ENCODE measurements at regions not wholly inside any gene's neighbourhood (a gene's known extent, or its start where the extent isn't known, plus 50 kb on each side); places are given as distances from the start of the nearest gene placed in this dataset.
"Not testable (repeated sequence)": the region's sequence is repeated elsewhere in the genome, so short reads cannot be mapped to it uniquely, and the experiment has no call there.

GRCh38 chr21:30027986-30028385, 88.2 kb upstream of the GRIK1 start:
- ChIA-PET POLR2A (no interaction called here), CTCF (no interaction called here)
- no peak for DNase-seq
- H3K36me3 Mint-ChIP-seq (ENCODE audit: low read depth) = no peaks in the 10 kb centered on the region
- H3K9me3 Mint-ChIP-seq = no peaks in the 10 kb centered on the region
- H3K4me1 Mint-ChIP-seq = no peaks in the 10 kb centered on the region
- H3K27ac Mint-ChIP-seq = no peak overlapping the region
- intact Hi-C loops (cut with micrococcal nuclease) = no loop called here
- TF ChIP-seq CTCF (IDR thresholded peaks at IDR 0.05) = no peak
- H3K27me3 Mint-ChIP-seq = no peaks in the 10 kb centered on the region
- no peak overlapping the region for H3K4me3 Mint-ChIP-seq
- ATAC-seq (ENCODE audit: low read depth) = no peak

- H3K27me3 Mint-ChIP-seq; H3K4me1 Mint-ChIP-seq; H3K9me3 Mint-ChIP-seq; intact Hi-C loops (cut with micrococcal nuclease); CTCF ChIA-PET; ATAC-seq (ENCODE audit: low read depth); DNase-seq; POLR2A ChIA-PET; H3K36me3 Mint-ChIP-seq (ENCODE audit: low read depth); H3K4me3 Mint-ChIP-seq; H3K27ac Mint-ChIP-seq: not testable (repeated sequence)
Observed at GRCh38 chr21:30023056-30023455, 83.3 kb upstream of the GRIK1 start.

- Mint-ChIP-seq H3K9me3 (peaks cover 13% of the 10 kb centered on the region), H3K27me3 (no peaks in the 10 kb centered on the region)
- CTCF ChIA-PET = no interaction called here
Observed at GRCh38 chr21:30014886-30015285, 75.1 kb upstream of the GRIK1 start.

GRCh38 chr21:29991624-29992023, 51.8 kb upstream of the GRIK1 start:
- Mint-ChIP-seq H3K27me3 (no peaks in the 10 kb centered on the region), H3K4me3 (no peak overlapping the region), H3K36me3 (ENCODE audit: low read depth) (no peaks in the 10 kb centered on the region), H3K4me1 (no peaks in the 10 kb centered on the region), H3K9me3 (peaks cover 12% of the 10 kb centered on the region), H3K27ac (no peak overlapping the region)
- CTCF ChIA-PET = no interaction called here
- TF ChIP-seq CTCF (IDR thresholded peaks at IDR 0.05) = no peak
- no peak for ATAC-seq (ENCODE audit: low read depth)
- intact Hi-C loops (cut with micrococcal nuclease) = no loop called here
- no peak for DNase-seq
- POLR2A ChIA-PET = no interaction called here

More at GRCh38 chr21:30014886-30015285, 75.1 kb upstream of the GRIK1 start:
- H3K27ac Mint-ChIP-seq = no peak overlapping the region
- no peak for TF ChIP-seq CTCF (IDR thresholded peaks at IDR 0.05)
- no peaks in the 10 kb centered on the region for H3K4me1 Mint-ChIP-seq
- POLR2A ChIA-PET = no interaction called here
- H3K36me3 Mint-ChIP-seq (ENCODE audit: low read depth) = no peaks in the 10 kb centered on the region
- no peak overlapping the region for H3K4me3 Mint-ChIP-seq
- intact Hi-C loops (cut with micrococcal nuclease) = no loop called here
- ATAC-seq (ENCODE audit: low read depth) (no peak), DNase-seq (no peak)

GRCh38 chr21:29989634-29990234, 49.9 kb upstream of the GRIK1 start:
- DNase-seq = no peak
- Mint-ChIP-seq H3K27me3 (no peaks in the 10 kb centered on the region), H3K4me3 (no peak overlapping the region), H3K9me3 (peaks cover 17% of the 10 kb centered on the region), H3K36me3 (ENCODE audit: low read depth) (no peaks in the 10 kb centered on the region), H3K27ac (no peak overlapping the region), H3K4me1 (no peaks in the 10 kb centered on the region)
- POLR2A ChIA-PET = no interaction called here
- TF ChIP-seq CTCF (IDR thresholded peaks at IDR 0.05) = no peak
- intact Hi-C loops (cut with micrococcal nuclease) = no loop called here
- no peak for ATAC-seq (ENCODE audit: low read depth)
- CTCF ChIA-PET = no interaction called here

Measured in activated B cell treated with CpG ODN at 0.5 μM for 24 hours (primary cell).